ENCODE measurements at regions not wholly inside any gene's neighbourhood (a gene's known extent, or its start where the extent isn't known, plus 50 kb on each side); places are given as distances from the start of the nearest gene placed in this dataset.
"Not testable (repeated sequence)": the region's sequence is repeated elsewhere in the genome, so short reads cannot be mapped to it uniquely, and the experiment has no call there.

GRCh38 chr7:156024201-156024600, 211.9 kb upstream of the SHH start:
- no peak for DNase-seq

GRCh38 chr7:156022483-156023459, 210.5 kb upstream of the SHH start:
- no peak for DNase-seq

GRCh38 chr7:156021471-156021870, 209.2 kb upstream of the SHH start:
- no peak for DNase-seq

- no peak for DNase-seq
These were observed 208.3 kb upstream of the SHH start for GRCh38 chr7:156020566-156020965.

GRCh38 chr7:156019776-156020565, 207.7 kb upstream of the SHH start:
- DNase-seq = no peak

- no peak for DNase-seq
These were observed 207.0 kb upstream of the SHH start for GRCh38 chr7:156019308-156019707.

- no peak for DNase-seq
These were observed 205.8 kb upstream of the SHH start for GRCh38 chr7:156017916-156018700.

- no peak for DNase-seq
These were observed 205.2 kb upstream of the SHH start for GRCh38 chr7:156017431-156017830.

GRCh38 chr7:156015237-156016020, 203.2 kb upstream of the SHH start:
- DNase-seq = no peak

- DNase-seq = no peak
These were observed 202.5 kb upstream of the SHH start for GRCh38 chr7:156014808-156015207.

- no peak for DNase-seq
These were observed 201.9 kb upstream of the SHH start for GRCh38 chr7:156014201-156014600.

- DNase-seq = no peak
These were observed 200.1 kb upstream of the SHH start for GRCh38 chr7:156012412-156012811.

- DNase-seq = no peak
These were observed 197.3 kb upstream of the SHH start for GRCh38 chr7:156009569-156009968.

GRCh38 chr7:156006876-156007275, 194.6 kb upstream of the SHH start:
- DNase-seq = not testable (repeated sequence)

GRCh38 chr7:156006024-156006423, 193.8 kb upstream of the SHH start:
- no peak for DNase-seq

GRCh38 chr7:156005202-156005691, 193.0 kb upstream of the SHH start:
- no peak for DNase-seq

GRCh38 chr7:156004265-156005201, 192.3 kb upstream of the SHH start:
- no peak for DNase-seq

GRCh38 chr7:156003220-156004162, 191.2 kb upstream of the SHH start:
- DNase-seq = no peak

- DNase-seq = no peak
These were observed 190.3 kb upstream of the SHH start for GRCh38 chr7:156002362-156003066.

All from right forelimb (tissue), 1 donor.